HG02981 (cell line): ENCODE measurements at regions not wholly inside any gene's neighbourhood (a gene's known extent, or its start where the extent isn't known, plus 50 kb on each side); places are given as distances from the start of the nearest gene placed in this dataset.

Experiments
- ATAC-seq: cut with Tn5 transposase; IDR thresholded peaks from one replicate; pipeline ENCODE4 v1.9.1; 2021; ENCODE audit warnings: mild to moderate bottlenecking, moderate library complexity; ENCODE audit not compliant: unreplicated experiment

GRCh38 chr14:101371799-101372793, 189.2 kb upstream of the DIO3 start:
- no peak for ATAC-seq

GRCh38 chr14:101372894-101373620, 188.2 kb upstream of the DIO3 start:
- no peak for ATAC-seq

GRCh38 chr14:101373690-101374295, 187.5 kb upstream of the DIO3 start:
- no peak for ATAC-seq

GRCh38 chr14:101374373-101375338, 186.6 kb upstream of the DIO3 start:
- no peak for ATAC-seq

- no peak for ATAC-seq
Observed at GRCh38 chr14:101377069-101377468, 184.2 kb upstream of the DIO3 start.

GRCh38 chr14:101379842-101380241, 181.5 kb upstream of the DIO3 start:
- ATAC-seq: no peak

GRCh38 chr14:101380512-101380911, 180.8 kb upstream of the DIO3 start:
- no peak for ATAC-seq

GRCh38 chr14:101380940-101381339, 180.4 kb upstream of the DIO3 start:
- no peak for ATAC-seq

GRCh38 chr14:101383737-101384338, 177.5 kb upstream of the DIO3 start:
- ATAC-seq: no peak

- no peak for ATAC-seq
Observed at GRCh38 chr14:101394374-101394773, 166.9 kb upstream of the DIO3 start.

GRCh38 chr14:101395779-101396178, 165.5 kb upstream of the DIO3 start:
- ATAC-seq: no peak

- no peak for ATAC-seq
Observed at GRCh38 chr14:101397206-101397605, 164.1 kb upstream of the DIO3 start.

- no peak for ATAC-seq
Observed at GRCh38 chr14:101398011-101398410, 163.3 kb upstream of the DIO3 start.

GRCh38 chr14:101399737-101400517, 161.4 kb upstream of the DIO3 start:
- no peak for ATAC-seq

GRCh38 chr14:101400830-101401229, 160.5 kb upstream of the DIO3 start:
- ATAC-seq: no peak

- no peak for ATAC-seq
Observed at GRCh38 chr14:101402936-101403660, 158.2 kb upstream of the DIO3 start.

GRCh38 chr14:101404426-101405170, 156.7 kb upstream of the DIO3 start:
- no peak for ATAC-seq
